ENCODE measurements at regions not wholly inside any gene's neighbourhood (a gene's known extent, or its start where the extent isn't known, plus 50 kb on each side); places are given as distances from the start of the nearest gene placed in this dataset.

DNA sequence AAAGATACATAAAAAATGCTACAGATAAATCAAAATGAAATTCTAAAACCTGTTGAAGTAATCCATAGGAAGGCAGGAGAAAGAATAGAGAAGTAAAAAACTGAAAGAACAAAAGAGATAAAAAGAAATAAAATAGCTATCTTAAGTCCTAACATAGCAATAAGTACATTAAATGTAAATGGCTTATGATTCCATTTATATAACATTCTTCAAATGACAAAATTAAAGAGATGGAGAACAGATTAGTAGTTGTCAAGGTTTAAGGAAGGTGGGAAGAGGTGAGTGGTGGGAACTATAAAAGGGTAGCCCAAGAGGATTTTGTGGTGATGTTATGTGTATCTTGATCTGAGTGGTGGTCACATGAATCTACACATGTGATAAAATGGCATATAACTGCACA is 254.8 kb downstream of the FAM76B start:
- Histone ChIP-seq H3K27ac (no peak overlapping the region), H3K4me1 (no peaks in the 10 kb centered on the region), H3K4me3 (no peak overlapping the region), H3K27me3 (no peaks in the 10 kb centered on the region), H3K9ac (ENCODE audit: low read depth in 2 of 2, low read length in 2 of 2) (no peak overlapping the region), H3K9me3 (no peaks in the 10 kb centered on the region), H3K36me3 (no peaks in the 10 kb centered on the region)
- intact Hi-C loops (cut with DNase I), result no loop called here
- no peak for DNase-seq
- TF ChIP-seq, protein P1, sequence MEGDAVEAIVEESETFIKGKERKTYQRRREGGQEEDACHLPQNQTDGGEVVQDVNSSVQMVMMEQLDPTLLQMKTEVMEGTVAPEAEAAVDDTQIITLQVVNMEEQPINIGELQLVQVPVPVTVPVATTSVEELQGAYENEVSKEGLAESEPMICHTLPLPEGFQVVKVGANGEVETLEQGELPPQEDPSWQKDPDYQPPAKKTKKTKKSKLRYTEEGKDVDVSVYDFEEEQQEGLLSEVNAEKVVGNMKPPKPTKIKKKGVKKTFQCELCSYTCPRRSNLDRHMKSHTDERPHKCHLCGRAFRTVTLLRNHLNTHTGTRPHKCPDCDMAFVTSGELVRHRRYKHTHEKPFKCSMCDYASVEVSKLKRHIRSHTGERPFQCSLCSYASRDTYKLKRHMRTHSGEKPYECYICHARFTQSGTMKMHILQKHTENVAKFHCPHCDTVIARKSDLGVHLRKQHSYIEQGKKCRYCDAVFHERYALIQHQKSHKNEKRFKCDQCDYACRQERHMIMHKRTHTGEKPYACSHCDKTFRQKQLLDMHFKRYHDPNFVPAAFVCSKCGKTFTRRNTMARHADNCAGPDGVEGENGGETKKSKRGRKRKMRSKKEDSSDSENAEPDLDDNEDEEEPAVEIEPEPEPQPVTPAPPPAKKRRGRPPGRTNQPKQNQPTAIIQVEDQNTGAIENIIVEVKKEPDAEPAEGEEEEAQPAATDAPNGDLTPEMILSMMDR (IDR thresholded peaks at IDR 0.05), result no peak

DNA sequence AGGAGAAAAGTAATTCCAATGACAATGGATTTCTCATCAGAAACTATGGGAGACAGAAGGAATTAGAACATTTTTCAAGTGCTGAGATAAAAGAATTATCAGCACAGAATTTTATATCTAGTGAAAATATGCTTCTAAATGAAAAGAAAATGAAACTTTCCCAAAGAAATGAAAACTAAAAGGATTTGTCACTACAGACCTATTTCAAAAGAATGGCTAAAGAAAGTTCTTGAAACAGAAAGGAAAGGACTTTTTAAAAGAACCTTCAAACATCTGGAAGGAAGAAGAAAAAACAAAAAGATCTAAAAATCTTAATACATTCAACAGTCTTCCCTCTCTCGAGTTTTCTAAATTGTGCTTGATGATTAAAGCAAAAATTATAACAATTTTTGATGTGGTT is 255.4 kb downstream of the FAM76B start:
- Histone ChIP-seq H3K4me3 (no peak overlapping the region), H3K9ac (ENCODE audit: low read depth in 2 of 2, low read length in 2 of 2) (no peak overlapping the region), H3K9me3 (no peaks in the 10 kb centered on the region), H3K4me1 (no peaks in the 10 kb centered on the region), H3K27me3 (no peaks in the 10 kb centered on the region), H3K36me3 (no peaks in the 10 kb centered on the region), H3K27ac (no peak overlapping the region)
- intact Hi-C loops (cut with DNase I), result no loop called here
- DNase-seq, result no peak
- TF ChIP-seq, protein P1 (IDR thresholded peaks at IDR 0.05), result no peak

DNA sequence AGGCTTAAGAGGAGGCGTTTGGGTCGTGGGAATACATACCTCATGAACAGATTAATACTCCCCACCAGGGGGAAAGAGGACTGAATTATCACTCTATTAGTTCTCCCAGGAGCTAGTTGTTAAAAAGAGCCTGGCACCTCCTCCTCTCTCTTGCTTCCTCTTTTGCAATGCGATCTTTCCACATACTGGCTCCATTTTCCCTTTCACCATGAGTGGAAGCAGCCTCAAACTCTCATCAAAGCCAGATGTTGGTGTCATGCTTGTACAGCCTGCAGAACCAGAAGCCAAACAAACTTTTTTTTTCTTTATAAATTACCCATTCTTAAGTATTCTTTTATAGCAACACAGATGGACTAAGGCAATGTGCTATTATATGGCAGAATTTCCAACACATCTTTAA is 258.5 kb downstream of the FAM76B start:
- TF ChIP-seq, protein P1 (IDR thresholded peaks at IDR 0.05), result no peak
- H3K4me1 ChIP-seq, result no peaks in the 10 kb centered on the region
- no peak for DNase-seq
- H3K27ac ChIP-seq, result no peak overlapping the region
- H3K36me3 ChIP-seq, result no peaks in the 10 kb centered on the region
- H3K9ac ChIP-seq (ENCODE audit: low read depth in 2 of 2, low read length in 2 of 2), result no peak overlapping the region
- H3K9me3 ChIP-seq, result no peaks in the 10 kb centered on the region
- intact Hi-C loops (cut with DNase I), result no loop called here
- H3K27me3 ChIP-seq, result no peaks in the 10 kb centered on the region
- H3K4me3 ChIP-seq, result no peak overlapping the region

DNA sequence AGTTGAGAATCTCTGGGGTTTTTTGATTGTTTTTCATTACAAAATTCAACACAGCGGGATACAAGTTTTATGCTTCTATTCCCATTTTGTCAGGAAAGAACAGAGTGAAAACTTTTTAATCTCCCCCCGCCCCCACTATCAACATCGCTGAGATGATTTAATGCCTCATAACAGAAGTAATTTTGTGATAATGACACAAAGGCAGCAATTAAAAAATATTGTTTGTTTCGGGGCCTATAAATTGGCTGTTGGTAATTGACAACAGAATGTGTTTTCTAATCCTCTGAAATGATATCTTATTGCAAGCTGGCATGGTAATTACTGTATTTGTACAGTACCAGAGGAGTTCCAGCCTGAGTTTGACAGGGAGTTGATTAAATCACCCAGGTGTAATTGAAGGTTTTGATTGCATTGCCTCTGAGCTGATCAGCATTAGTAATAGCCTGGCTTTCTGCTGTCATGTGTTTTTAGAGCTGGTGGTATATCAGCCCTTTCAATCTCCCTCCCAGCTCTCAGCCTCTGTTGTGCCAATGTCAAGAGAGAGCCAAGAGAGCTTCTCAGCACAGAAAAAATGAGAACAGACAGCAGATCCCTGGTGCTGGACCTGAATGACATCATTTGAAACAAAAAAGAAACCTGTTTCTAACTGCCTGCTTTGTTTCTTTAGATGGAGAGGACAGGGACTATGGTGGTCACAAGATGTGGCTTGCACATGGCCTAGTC is 265.1 kb downstream of the FAM76B start:
- Histone ChIP-seq H3K4me1 (no peaks in the 10 kb centered on the region), H3K9ac (ENCODE audit: low read depth in 2 of 2, low read length in 2 of 2) (no peak overlapping the region), H3K9me3 (no peaks in the 10 kb centered on the region), H3K36me3 (no peaks in the 10 kb centered on the region), H3K4me3 (no peak overlapping the region), H3K27me3 (no peaks in the 10 kb centered on the region), H3K27ac (no peak overlapping the region)
- TF ChIP-seq, protein P1 (IDR thresholded peaks at IDR 0.05), result no peak
- DNase-seq, result no peak
- intact Hi-C loops (cut with DNase I), result no loop called here

DNA sequence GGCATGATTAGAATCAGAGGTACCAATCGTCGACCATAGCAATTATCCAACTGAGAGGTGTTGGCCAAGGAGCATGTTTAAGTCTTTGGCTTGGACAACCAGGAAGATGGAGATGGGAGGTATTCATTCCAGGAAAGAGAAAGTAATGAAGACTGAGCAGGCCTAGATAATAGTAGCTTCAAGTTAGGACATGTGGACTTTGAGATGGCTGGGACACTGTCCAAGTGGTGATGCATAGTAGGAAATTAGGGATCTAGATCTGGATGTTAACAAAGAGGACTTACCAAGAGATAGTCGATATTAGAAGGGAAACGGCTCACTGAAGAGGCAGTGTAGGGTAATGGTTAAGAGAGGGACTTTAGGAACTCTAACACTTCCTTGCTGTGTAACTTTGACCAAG is 266.7 kb downstream of the FAM76B start:
- Histone ChIP-seq H3K9me3 (no peaks in the 10 kb centered on the region), H3K27ac (no peak overlapping the region), H3K27me3 (no peaks in the 10 kb centered on the region), H3K4me3 (no peak overlapping the region), H3K36me3 (no peaks in the 10 kb centered on the region), H3K9ac (ENCODE audit: low read depth in 2 of 2, low read length in 2 of 2) (no peak overlapping the region), H3K4me1 (no peaks in the 10 kb centered on the region)
- no peak for DNase-seq
- intact Hi-C loops (cut with DNase I), result no loop called here
- TF ChIP-seq, protein P1 (IDR thresholded peaks at IDR 0.05), result no peak

Data from colonic mucosa (tissue), 4 donors.